Panc1 (cell line): ENCODE measurements at regions not wholly inside any gene's neighbourhood (a gene's known extent, or its start where the extent isn't known, plus 50 kb on each side); places are given as distances from the start of the nearest gene placed in this dataset.

ENCODE experiments used
- ATAC-seq: fragments of 200-7000 bp; cut with Tn5 transposase; 2 replicates; pipeline ENCODE4 v1.9.1; 2020; ENCODE audit warnings: mild to moderate bottlenecking, moderate library complexity
- BruUV-seq: library from RNA; stranded (reverse); fragments of 400-500 nt; replicated peaks from 2 replicates; lab custom pipeline; 2021; lab: Mats Ljungman, UMichigan
- CTCF ChIA-PET: fragments of 300-600 bp; sonication (Branson Sonifier 250); formaldehyde crosslinking; loops from one replicate; lab custom pipeline; 2022; ENCODE audit warnings: antibody characterized with exemption; lab: Charles Lee
- POLR2A ChIA-PET: fragments of 300-600 bp; sonication (Branson Sonifier 250); formaldehyde crosslinking; loops from one replicate; lab custom pipeline; 2022; ENCODE audit warnings: antibody characterized with exemption; lab: Charles Lee
- DNase-seq: peaks from one replicate; pipeline ENCODE4 v3.0.0-alpha.2; 2010; ENCODE audit warnings: low read depth, low spot score
- H3K27ac ChIP-seq: 2 replicates; pipeline ENCODE4 v1.5.1; 2011; ENCODE audit warnings: mild to moderate bottlenecking, low read length, inconsistent platforms
- H3K27me3 ChIP-seq: fragments of 200-500 bp; sonication (Bioruptor generic); 2 replicates; pipeline ENCODE4 v1.6.0; 2014; ENCODE audit warnings: low read length, inconsistent platforms; ENCODE audit not compliant: control insufficient read depth, insufficient read depth
- H3K36me3 ChIP-seq: fragments of 200-500 bp; sonication (Bioruptor generic); 2 replicates; pipeline ENCODE4 v1.5.1; 2014; ENCODE audit warnings: inconsistent platforms, mild to moderate bottlenecking, low read length, moderate library complexity; ENCODE audit not compliant: control insufficient read depth, insufficient read depth
- H3K4me1 ChIP-seq: 2 replicates; pipeline ENCODE4 v1.5.1; 2011; ENCODE audit warnings: inconsistent platforms, mild to moderate bottlenecking, low read length, moderate library complexity; ENCODE audit not compliant: control insufficient read depth, insufficient read depth
- H3K4me3 ChIP-seq, 2 experiments: 2 replicates each; pipeline ENCODE4 v1.5.1; 2011 to 2012; ENCODE audit warnings: low read depth in 2 of 2, low read length in 2 of 2, mild to moderate bottlenecking in 2 of 2, inconsistent platforms in 1 of 2, moderate library complexity in 1 of 2
- H3K9me3 ChIP-seq: fragments of 200-500 bp; sonication (Bioruptor generic); 2 replicates; pipeline ENCODE4 v1.5.1; 2014; ENCODE audit warnings: low read depth, mild to moderate bottlenecking, inconsistent platforms, low read length, moderate library complexity; ENCODE audit not compliant: control insufficient read depth, insufficient read depth
- CTCF ChIP-seq: fragments of 450-650 bp; IDR thresholded peaks from 2 replicates; pipeline ENCODE4 v1.5.1; 2017; ENCODE audit warnings: mild to moderate bottlenecking
- POLR2AphosphoS5 ChIP-seq: IDR thresholded peaks from 2 replicates; pipeline ENCODE4 v1.6.1; 2012; ENCODE audit warnings: mild to moderate bottlenecking, low read depth, low read length, moderate library complexity
- SIN3A ChIP-seq: IDR thresholded peaks from 2 replicates; pipeline ENCODE4 v1.6.1; 2012; ENCODE audit warnings: low read depth, mild to moderate bottlenecking, low read length, moderate library complexity, borderline replicate concordance; ENCODE audit not compliant: insufficient read depth
- TCF7L2 ChIP-seq: IDR thresholded peaks from 2 replicates; pipeline ENCODE4 v1.6.1; 2011; ENCODE audit warnings: mild to moderate bottlenecking, low read depth, low read length, inconsistent platforms
- in situ Hi-C: cut with HindIII; loops from 2 replicates; pipeline ENCODE4 v1.10.0; 2016; ENCODE audit warnings: low sequenced_read_pairs, low pct_unique_long_range_greater_than_20kb
- intact Hi-C: fragments of 100-400 bp; cut with micrococcal nuclease; formaldehyde crosslinking; loops from one replicate; pipeline ENCODE4 v1.10.0; 2022; ENCODE audit not compliant: unreplicated experiment
- TF ChIP-seq, protein P1 (sequence below), 2 experiments: IDR thresholded peaks; 2 replicates each; pipeline ENCODE4 v1.6.1; 2011 to 2012; ENCODE audit warnings: low read depth in 2 of 2, control low read depth in 1 of 2, low read length in 1 of 2, mild to moderate bottlenecking in 1 of 2, moderate library complexity in 1 of 2; ENCODE audit not compliant: insufficient read depth in 1 of 2

- no TSS peak for BruUV-seq
- no peaks in the 10 kb centered on the region for H3K27me3 ChIP-seq
- CTCF ChIA-PET: no interaction called here
- DNase-seq (no peak), ATAC-seq (no peak)
- no peaks in the 10 kb centered on the region for H3K9me3 ChIP-seq
- H3K36me3 ChIP-seq: no peaks in the 10 kb centered on the region
- TF ChIP-seq SIN3A (no peak), CTCF (no peak), POLR2AphosphoS5 (no peak), TCF7L2 (no peak)
- TF ChIP-seq, protein P1, sequence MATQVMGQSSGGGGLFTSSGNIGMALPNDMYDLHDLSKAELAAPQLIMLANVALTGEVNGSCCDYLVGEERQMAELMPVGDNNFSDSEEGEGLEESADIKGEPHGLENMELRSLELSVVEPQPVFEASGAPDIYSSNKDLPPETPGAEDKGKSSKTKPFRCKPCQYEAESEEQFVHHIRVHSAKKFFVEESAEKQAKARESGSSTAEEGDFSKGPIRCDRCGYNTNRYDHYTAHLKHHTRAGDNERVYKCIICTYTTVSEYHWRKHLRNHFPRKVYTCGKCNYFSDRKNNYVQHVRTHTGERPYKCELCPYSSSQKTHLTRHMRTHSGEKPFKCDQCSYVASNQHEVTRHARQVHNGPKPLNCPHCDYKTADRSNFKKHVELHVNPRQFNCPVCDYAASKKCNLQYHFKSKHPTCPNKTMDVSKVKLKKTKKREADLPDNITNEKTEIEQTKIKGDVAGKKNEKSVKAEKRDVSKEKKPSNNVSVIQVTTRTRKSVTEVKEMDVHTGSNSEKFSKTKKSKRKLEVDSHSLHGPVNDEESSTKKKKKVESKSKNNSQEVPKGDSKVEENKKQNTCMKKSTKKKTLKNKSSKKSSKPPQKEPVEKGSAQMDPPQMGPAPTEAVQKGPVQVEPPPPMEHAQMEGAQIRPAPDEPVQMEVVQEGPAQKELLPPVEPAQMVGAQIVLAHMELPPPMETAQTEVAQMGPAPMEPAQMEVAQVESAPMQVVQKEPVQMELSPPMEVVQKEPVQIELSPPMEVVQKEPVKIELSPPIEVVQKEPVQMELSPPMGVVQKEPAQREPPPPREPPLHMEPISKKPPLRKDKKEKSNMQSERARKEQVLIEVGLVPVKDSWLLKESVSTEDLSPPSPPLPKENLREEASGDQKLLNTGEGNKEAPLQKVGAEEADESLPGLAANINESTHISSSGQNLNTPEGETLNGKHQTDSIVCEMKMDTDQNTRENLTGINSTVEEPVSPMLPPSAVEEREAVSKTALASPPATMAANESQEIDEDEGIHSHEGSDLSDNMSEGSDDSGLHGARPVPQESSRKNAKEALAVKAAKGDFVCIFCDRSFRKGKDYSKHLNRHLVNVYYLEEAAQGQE (IDR thresholded peaks at IDR 0.05; ENCODE audit: insufficient read depth in 1 of 2, low read depth in 2 of 2, low read length in 1 of 2): no peak
- in situ Hi-C loops (no loop called here), intact Hi-C loops (no loop called here)
- H3K27ac ChIP-seq: no peak overlapping the region
- H3K4me3 ChIP-seq: no peak overlapping the region
- POLR2A ChIA-PET: no interaction called here
- no peaks in the 10 kb centered on the region for H3K4me1 ChIP-seq
Observed at GRCh38 chr6:72534236-72534635, 87.6 kb upstream of the KCNQ5 start.

GRCh38 chr6:72535124-72535523, 86.7 kb upstream of the KCNQ5 start:
- TF ChIP-seq POLR2AphosphoS5 (no peak), TCF7L2 (no peak), CTCF (no peak), SIN3A (no peak)
- TF ChIP-seq, protein P1 (IDR thresholded peaks at IDR 0.05; ENCODE audit: insufficient read depth in 1 of 2, low read depth in 2 of 2, low read length in 1 of 2): no peak
- POLR2A ChIA-PET: no interaction called here
- in situ Hi-C loops: no loop called here
- Histone ChIP-seq H3K9me3 (peaks cover 4% of the 10 kb centered on the region; the same call in 1 of the 2 replicates), H3K4me3 (no peak overlapping the region), H3K27ac (no peak overlapping the region), H3K4me1 (no peaks in the 10 kb centered on the region), H3K27me3 (no peaks in the 10 kb centered on the region), H3K36me3 (no peaks in the 10 kb centered on the region)
- intact Hi-C loops: no loop called here
- ATAC-seq (no peak), DNase-seq (no peak)
- CTCF ChIA-PET: no interaction called here
- no TSS peak for BruUV-seq
